GM21447 (cell line): ENCODE measurements at regions not wholly inside any gene's neighbourhood (a gene's known extent, or its start where the extent isn't known, plus 50 kb on each side); places are given as distances from the start of the nearest gene placed in this dataset.

ENCODE experiments used
- ATAC-seq: cut with Tn5 transposase; IDR thresholded peaks from one replicate; pipeline ENCODE4 v1.9.1; 2021; ENCODE audit not compliant: unreplicated experiment

DNA sequence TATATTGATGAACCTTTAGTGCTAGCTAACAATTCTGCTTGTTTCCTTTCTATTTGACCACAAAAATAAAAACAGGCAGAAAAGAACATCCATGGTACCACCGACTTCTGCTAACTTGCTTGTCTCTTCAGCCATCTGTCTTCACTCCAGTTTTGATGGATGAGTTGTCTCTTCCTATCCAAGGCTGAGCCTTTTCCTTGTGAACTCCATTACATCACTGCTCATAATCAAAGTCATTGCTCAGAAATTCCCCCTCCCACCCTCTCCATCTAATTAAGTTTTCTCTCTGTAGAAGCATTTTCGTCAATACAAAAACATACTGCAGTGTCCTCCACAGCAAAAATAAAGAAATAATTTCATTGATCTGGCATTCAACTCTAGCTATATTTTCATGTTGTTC lies 184.4 kb downstream of the SPCS3 start:
- ATAC-seq, result no peak

GRCh38 chr4:176507845-176508533 lies 188.2 kb downstream of the SPCS3 start:
- no peak for ATAC-seq

- no peak for ATAC-seq
Observed at GRCh38 chr4:176508780-176509331, 189.1 kb downstream of the SPCS3 start.

DNA sequence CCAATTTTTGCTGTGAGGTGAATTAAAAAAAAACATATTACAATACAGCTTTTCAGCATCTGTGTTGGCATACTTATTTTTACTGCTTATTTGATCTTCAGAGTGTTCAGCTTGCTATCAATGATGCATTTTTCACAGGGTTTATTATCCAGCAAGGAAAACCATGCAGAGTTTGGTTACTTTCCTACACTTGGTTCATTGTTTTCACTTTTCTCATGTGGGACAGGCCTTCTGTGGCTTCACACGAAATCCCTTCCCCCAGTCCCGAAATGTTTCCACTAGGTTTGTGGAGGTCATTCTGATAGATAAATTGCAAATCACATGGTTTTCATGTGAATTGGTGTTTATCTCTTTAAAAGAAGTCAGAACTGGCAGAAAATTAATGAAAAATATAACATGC lies 205.8 kb downstream of the SPCS3 start:
- no peak for ATAC-seq

GRCh38 chr4:176526704-176527103 lies 206.9 kb downstream of the SPCS3 start:
- no peak for ATAC-seq

DNA sequence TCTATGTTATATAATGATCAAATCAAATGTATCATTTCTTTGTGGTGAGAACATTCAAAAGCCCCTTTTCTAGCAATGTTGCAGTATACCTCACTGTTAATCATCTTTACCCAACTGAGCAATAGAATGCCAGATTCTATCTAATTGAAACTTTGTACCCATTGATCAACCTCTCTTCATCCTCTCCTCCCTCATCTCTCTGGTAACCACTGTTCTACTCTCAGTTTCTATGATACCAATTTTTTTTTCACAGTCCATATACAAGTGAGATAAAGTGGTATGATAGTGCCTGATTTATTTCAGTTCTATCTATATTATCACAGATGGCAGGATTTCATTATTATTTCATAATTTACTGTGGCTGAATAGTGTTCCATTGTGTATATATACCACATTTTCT lies 209.8 kb downstream of the SPCS3 start:
- ATAC-seq, result no peak

DNA sequence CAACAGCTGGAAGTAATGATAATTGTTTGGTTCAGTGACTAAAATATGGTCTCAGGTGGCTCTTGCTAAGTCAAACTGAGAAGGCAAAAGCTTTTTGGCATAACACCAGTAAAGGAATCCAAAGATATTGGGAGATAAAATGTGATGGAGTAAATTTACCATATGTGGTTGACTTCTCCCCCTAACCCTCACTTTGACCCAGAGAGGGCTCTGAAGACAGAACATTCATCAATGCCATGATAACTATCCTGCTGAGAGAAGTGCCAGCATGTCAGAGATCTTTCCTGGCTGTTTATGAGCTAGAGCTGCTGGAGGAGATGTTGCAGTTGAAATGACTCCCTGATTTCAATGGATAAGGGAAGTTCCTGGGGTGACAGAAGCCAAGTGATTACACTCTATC lies 213.4 kb downstream of the SPCS3 start:
- ATAC-seq, result no peak

DNA sequence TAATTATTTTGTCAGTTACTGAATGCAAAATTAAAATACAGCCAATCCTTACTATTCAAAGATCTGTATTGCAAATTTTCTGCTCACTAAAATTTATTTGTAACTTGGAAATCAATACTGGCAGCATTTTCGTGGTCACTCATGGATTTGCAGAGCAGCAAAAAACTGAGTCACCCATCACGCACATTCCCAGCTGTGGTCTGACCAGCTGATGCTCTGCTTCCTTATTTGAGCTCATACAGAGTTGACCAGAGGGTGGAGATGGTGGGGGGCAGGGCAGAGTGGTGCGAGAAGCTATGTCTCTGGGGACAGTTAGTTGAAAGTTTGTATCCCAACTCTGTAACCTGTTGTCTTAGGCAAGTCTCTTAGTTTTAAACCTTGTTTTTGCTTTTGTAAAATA lies 214.8 kb downstream of the SPCS3 start:
- no peak for ATAC-seq

DNA sequence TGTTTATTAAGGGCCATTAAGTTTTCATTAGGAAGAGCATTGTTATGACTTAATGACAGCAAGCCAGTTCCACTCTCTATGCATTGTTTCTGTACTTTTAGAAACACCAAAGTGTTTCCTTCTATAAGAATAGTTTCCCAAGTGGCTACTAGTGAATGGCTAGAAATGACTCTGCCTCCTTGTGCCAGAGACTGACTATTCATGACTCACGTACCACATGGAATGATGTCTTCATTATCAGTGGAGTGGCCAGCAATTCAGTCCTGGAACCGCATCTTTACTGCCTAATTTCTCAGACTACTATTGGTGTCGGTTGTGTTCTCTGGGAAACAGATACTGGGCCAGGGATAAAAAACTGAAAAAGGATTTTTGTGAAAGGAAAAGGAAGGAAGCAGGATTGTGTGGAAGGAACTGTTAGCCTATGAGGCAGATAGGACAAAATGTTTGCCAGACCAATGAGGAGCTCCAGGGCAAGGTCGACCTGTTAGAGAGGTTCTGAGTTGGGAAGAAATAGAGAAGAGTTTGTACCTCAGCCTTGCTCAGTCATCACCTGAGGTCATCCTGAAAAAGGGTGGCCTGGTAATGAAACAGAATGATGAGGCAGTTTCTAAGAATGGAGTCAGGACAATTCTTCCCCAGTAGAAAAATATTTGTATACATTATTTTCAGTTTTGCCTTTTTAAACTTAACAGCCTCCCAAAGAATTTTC lies 218.6 kb downstream of the SPCS3 start:
- ATAC-seq, result no peak

DNA sequence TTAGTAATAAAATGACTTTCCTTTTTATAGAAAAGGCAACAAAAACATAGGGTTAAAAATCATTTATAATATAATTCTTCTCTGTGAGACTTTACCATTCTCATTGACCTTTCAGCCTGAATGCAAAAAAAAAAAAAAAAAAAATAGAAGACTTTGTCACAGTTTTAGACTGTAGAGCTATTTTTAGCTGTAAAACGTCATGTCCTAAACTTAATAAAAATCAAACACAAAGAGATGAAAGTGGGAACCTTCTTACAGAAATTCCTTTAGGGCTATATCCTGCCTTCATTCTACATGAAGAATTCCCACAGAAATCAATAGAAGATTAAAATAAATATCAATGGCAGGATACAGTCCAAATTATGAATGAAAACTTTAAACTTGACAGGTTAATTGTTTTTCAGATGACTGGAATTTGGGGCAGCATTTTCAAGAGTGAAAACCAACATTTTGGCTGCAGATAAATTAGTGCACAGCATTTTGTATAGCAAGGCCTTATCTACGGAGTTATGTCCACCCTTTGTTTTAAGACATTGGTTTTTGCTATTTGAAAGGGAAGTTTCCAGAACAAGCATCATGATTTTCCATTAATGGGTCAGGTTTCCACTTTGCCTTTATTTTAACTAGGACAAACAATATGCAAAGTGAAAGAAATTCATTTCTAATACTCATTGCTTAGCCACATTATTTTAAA lies 219.5 kb downstream of the SPCS3 start:
- no peak for ATAC-seq

DNA sequence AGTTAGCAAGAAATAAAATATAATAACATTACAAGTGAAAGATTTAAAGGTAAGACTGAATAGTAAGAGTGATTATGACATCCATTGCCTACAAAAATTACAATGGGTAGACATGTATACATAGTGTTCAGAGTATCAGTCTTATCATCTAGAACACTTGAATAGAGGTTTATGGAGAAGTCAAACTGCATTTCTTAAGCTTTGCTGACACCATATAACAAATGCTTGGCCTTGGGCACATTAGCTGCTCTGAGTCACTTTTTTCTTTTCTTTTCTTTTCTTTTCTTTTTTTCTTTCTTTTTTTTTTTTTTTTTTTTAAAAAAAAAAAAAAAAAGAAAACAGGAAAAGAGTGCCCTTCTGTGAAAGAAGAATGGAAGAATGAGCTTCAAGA lies 220.0 kb downstream of the SPCS3 start:
- no peak for ATAC-seq

DNA sequence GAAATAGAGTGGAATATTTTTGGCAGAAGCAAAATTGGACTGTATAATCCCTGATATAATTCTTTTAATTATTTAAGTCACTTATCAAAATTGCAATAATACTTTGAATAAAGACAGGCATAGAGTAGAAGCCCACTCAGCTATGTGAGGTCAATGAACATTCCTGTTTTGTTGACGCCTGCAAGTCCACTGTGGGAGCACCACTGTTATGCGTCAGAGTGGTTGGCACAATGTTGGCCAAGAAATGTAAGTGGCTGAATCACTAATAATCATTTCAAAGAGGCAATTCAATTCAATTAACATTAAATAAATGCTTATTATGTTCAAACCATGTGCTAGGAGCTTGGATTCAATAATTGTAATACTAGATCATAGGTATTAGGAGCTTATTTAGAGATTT lies 221.0 kb downstream of the SPCS3 start:
- ATAC-seq, result no peak

- no peak for ATAC-seq
Observed at GRCh38 chr4:176545872-176546271, 226.1 kb downstream of the SPCS3 start.

DNA sequence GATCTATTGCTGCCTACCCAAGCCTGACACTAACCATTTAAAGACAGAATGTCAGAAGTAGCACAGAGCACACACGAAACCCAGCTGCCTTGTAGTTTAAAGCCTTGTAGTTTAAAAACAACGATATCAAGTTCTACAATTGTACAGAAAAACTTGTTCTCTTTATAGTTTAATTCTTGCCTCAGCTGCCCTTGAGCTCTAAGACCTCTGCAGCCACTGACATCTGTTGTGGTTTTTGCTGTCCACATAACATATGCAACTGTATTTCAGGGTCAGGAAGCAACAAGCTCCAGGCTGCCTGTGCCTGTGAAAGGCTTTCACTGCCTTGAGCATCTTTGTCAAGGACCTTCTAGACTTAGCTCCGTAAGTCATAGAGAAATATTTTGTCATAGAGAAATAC lies 227.2 kb downstream of the SPCS3 start:
- no peak for ATAC-seq

GRCh38 chr4:176548571-176548970 lies 228.8 kb downstream of the SPCS3 start:
- no peak for ATAC-seq

DNA sequence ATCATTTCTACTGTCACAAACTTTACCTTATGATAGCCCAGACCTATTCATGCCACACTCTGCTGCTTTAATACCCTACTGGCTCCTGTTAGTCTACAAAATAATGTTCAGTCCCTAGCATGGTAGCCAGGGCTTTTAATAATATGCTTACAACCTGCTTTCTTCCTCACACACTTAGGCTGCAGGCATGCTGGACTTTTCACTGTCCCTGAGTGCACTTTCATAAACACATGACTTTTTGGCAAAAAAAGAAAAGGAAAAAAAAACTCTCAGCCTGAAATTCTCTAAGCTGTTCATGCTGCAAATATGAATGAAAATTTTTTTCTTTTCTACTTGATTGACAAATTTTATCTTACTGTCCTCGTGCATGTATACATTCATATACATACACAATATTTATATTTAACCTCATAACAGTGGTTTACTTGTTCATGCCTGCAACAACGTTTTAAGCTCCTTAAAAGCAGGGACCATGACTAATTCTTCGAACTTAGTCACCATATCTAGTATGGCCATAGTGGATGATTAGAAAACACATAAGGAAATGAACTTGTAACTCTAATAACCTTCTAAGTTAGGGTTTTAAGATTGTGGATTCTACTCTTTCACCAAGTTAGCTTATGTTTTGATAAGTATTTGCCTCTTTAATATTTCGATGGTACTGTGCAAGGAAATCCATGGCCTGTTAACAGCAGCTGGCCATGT lies 229.5 kb downstream of the SPCS3 start:
- no peak for ATAC-seq

DNA sequence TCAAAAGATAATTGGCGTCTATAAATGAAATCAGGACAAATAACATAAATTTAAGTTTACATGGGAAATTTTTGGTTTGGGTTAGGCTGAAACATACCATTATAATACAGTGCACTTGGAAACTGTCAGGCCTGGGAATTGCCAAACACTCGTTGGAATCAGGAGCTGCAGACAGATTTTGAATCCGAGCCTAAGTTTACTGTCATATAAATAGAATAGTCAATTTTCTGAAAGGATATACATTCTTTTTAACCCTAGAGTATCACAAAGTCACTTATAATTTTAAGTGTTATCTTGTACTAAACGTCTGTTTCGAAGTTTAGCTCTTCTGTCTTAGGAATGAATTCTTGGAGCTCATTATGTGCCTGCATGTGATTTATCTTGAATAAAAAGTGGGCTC lies 234.1 kb downstream of the VEGFC start:
- no peak for ATAC-seq

- no peak for ATAC-seq
Observed at GRCh38 chr4:176561368-176561767, 231.4 kb downstream of the VEGFC start.

DNA sequence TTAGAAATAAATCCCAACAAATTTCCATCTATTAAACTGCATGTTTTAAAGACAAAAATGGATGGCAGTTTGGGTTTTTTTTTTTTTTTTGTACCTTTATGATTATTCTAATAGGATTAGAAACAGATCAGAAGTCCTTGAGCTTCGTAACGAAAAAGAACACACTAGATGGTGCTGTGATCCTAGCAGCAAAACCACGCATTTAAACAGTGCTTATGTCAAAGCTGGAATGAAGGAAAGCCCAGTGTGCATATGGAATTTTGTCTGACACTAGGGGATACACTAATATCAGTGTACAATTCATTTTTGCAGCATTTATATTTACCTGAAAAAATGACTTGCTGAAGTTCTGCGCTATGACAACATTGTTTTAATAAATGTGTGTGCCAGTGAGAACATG lies 229.1 kb downstream of the VEGFC start:
- no peak for ATAC-seq

- no peak for ATAC-seq
Observed at GRCh38 chr4:176565049-176565448, 227.7 kb downstream of the VEGFC start.

- no peak for ATAC-seq
Observed at GRCh38 chr4:176566769-176567168, 226.0 kb downstream of the VEGFC start.
